Tibial nerve (tissue), 4 donors: ENCODE measurements at regions not wholly inside any gene's neighbourhood (a gene's known extent, or its start where the extent isn't known, plus 50 kb on each side); places are given as distances from the start of the nearest gene placed in this dataset.

Experiments
- EP300 ChIP-seq, 2 donors: sonication (generic); formaldehyde crosslinking; IDR thresholded peaks; one replicate each; pipeline ENCODE4 v1.6.1; 2017; ENCODE audit warnings: antibody characterized with exemption in 2 of 2, mild to moderate bottlenecking in 1 of 2
- POLR2A ChIP-seq, 2 donors: fragments of 450-650 bp; IDR thresholded peaks; one replicate each; pipeline ENCODE4 v1.6.1; 2017; ENCODE audit warnings: antibody characterized with exemption in 2 of 2, mild to moderate bottlenecking in 2 of 2, moderate library complexity in 2 of 2
- TF ChIP-seq, protein P1 (sequence below), 5 experiments: fragments of 200-600 bp in 3 of 5; fragments of 450-650 bp in 2 of 5; sonication (generic) in 3 of 5; IDR thresholded peaks; one replicate each; pipeline ENCODE4 v1.5.1; 2016 to 2019; ENCODE audit warnings: antibody characterized with exemption in 5 of 5, mild to moderate bottlenecking in 3 of 5, moderate library complexity in 2 of 5

DNA sequence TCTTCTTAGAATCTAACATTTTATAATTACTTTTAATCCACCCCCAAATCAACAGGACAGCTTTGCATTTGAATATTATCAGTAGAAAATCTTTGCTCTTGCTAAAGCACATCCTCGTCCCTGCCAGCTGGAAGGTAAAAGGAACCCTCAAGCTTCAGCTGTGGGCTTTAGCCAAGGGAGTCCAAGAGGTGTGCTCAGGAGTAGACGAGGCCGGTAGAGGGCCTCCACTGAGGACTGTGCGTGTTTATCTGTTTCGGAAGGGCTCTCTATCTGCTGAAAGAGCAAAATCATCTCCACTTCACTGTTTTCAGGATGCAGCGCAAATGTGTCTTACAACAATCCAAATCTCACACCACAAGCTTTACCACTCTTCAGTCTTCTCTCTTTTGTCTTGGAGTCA is 257.4 kb upstream of the IL12A start:
- TF ChIP-seq, protein P1, sequence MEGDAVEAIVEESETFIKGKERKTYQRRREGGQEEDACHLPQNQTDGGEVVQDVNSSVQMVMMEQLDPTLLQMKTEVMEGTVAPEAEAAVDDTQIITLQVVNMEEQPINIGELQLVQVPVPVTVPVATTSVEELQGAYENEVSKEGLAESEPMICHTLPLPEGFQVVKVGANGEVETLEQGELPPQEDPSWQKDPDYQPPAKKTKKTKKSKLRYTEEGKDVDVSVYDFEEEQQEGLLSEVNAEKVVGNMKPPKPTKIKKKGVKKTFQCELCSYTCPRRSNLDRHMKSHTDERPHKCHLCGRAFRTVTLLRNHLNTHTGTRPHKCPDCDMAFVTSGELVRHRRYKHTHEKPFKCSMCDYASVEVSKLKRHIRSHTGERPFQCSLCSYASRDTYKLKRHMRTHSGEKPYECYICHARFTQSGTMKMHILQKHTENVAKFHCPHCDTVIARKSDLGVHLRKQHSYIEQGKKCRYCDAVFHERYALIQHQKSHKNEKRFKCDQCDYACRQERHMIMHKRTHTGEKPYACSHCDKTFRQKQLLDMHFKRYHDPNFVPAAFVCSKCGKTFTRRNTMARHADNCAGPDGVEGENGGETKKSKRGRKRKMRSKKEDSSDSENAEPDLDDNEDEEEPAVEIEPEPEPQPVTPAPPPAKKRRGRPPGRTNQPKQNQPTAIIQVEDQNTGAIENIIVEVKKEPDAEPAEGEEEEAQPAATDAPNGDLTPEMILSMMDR (IDR thresholded peaks at IDR 0.05), result no peak
- no peak for TF ChIP-seq POLR2A (IDR thresholded peaks at IDR 0.05)
- TF ChIP-seq EP300 (IDR thresholded peaks at IDR 0.05), result no peak
